GM21717 (cell line): ENCODE measurements at regions not wholly inside any gene's neighbourhood (a gene's known extent, or its start where the extent isn't known, plus 50 kb on each side); places are given as distances from the start of the nearest gene placed in this dataset.
"Not testable (repeated sequence)": the region's sequence is repeated elsewhere in the genome, so short reads cannot be mapped to it uniquely, and the experiment has no call there.

Experiments used
- ATAC-seq: cut with Tn5 transposase; IDR thresholded peaks from one replicate; pipeline ENCODE4 v1.9.1; 2021; ENCODE audit warnings: mild to moderate bottlenecking, moderate library complexity; ENCODE audit not compliant: unreplicated experiment

GRCh38 chr6:130494729-130495128 is 128.9 kb downstream of the TMEM200A start:
- ATAC-seq = no peak

- ATAC-seq = no peak
These were observed 134.9 kb downstream of the TMEM200A start for GRCh38 chr6:130500693-130501092.

- no peak for ATAC-seq
These were observed 137.3 kb downstream of the TMEM200A start for GRCh38 chr6:130503146-130503545.

GRCh38 chr6:130505808-130506598 is 140.2 kb downstream of the TMEM200A start:
- no peak for ATAC-seq

GRCh38 chr6:130507005-130507665 is 141.3 kb downstream of the TMEM200A start:
- not testable (repeated sequence) for ATAC-seq

GRCh38 chr6:130507666-130508028 is 141.8 kb downstream of the TMEM200A start:
- no peak for ATAC-seq

GRCh38 chr6:130513770-130514169 is 148.0 kb downstream of the TMEM200A start:
- no peak for ATAC-seq

GRCh38 chr6:130514712-130515111 is 148.9 kb downstream of the TMEM200A start:
- no peak for ATAC-seq

GRCh38 chr6:130515306-130515705 is 149.5 kb downstream of the TMEM200A start:
- ATAC-seq = no peak

- no peak for ATAC-seq
These were observed 150.8 kb downstream of the TMEM200A start for GRCh38 chr6:130516604-130517003.

- peak; percentile 77 for ATAC-seq
These were observed 151.7 kb downstream of the TMEM200A start for GRCh38 chr6:130517444-130517931.

GRCh38 chr6:130518588-130518987 is 152.8 kb downstream of the TMEM200A start:
- no peak for ATAC-seq

GRCh38 chr6:130520221-130520620 is 154.4 kb downstream of the TMEM200A start:
- no peak for ATAC-seq

GRCh38 chr6:130520801-130521200 is 155.0 kb downstream of the TMEM200A start:
- ATAC-seq = no peak

GRCh38 chr6:130524552-130524951 is 158.7 kb downstream of the TMEM200A start:
- no peak for ATAC-seq

- no peak for ATAC-seq
These were observed 159.6 kb downstream of the TMEM200A start for GRCh38 chr6:130525408-130525807.

- no peak for ATAC-seq
These were observed 160.6 kb downstream of the TMEM200A start for GRCh38 chr6:130526466-130526865.

GRCh38 chr6:130527173-130527572 is 161.4 kb downstream of the TMEM200A start:
- no peak for ATAC-seq

GRCh38 chr6:130529569-130530149 is 163.8 kb downstream of the TMEM200A start:
- no peak for ATAC-seq

GRCh38 chr6:130534627-130535026 is 168.8 kb downstream of the TMEM200A start:
- no peak for ATAC-seq

- no peak for ATAC-seq
These were observed 169.4 kb downstream of the TMEM200A start for GRCh38 chr6:130535242-130535641.

GRCh38 chr6:130537447-130537846 is 171.6 kb downstream of the TMEM200A start:
- ATAC-seq = no peak
